ENCODE measurements at regions not wholly inside any gene's neighbourhood (a gene's known extent, or its start where the extent isn't known, plus 50 kb on each side); places are given as distances from the start of the nearest gene placed in this dataset.

GRCh38 chr6:168244961-168245551 is 74.5 kb downstream of the DACT2 start:
- TF ChIP-seq CTCF (IDR thresholded peaks at IDR 0.05) = no peak
- ATAC-seq (ENCODE audit: low FRiP score) = no peak

GRCh38 chr6:168243812-168244376 is 75.7 kb downstream of the DACT2 start:
- no peak for DNase-seq (ENCODE audit: low spot score)
- no peak for ATAC-seq (ENCODE audit: low FRiP score)
- no peak for TF ChIP-seq CTCF (IDR thresholded peaks at IDR 0.05)

More at GRCh38 chr6:168244961-168245551, 74.5 kb downstream of the DACT2 start:
- DNase-seq (ENCODE audit: low spot score) = no peak

- DNase-seq (ENCODE audit: low spot score) (no peak), ATAC-seq (ENCODE audit: low FRiP score) (no peak)
- TF ChIP-seq CTCF (IDR thresholded peaks at IDR 0.05) = no peak
Observed at GRCh38 chr6:168242940-168243225, 76.7 kb downstream of the DACT2 start.

GRCh38 chr6:168242111-168242939 is 77.3 kb downstream of the DACT2 start:
- ATAC-seq (ENCODE audit: low FRiP score) (no peak), DNase-seq (ENCODE audit: low spot score) (no peak)
- TF ChIP-seq CTCF (IDR thresholded peaks at IDR 0.05) = no peak

GRCh38 chr6:168240160-168240559 is 79.4 kb downstream of the DACT2 start:
- ATAC-seq (ENCODE audit: low FRiP score) (no peak), DNase-seq (ENCODE audit: low spot score) (no peak)
- no peak for TF ChIP-seq CTCF (IDR thresholded peaks at IDR 0.05)

- TF ChIP-seq CTCF (IDR thresholded peaks at IDR 0.05) = no peak
- ATAC-seq (ENCODE audit: low FRiP score) = peak; percentile 78
- no peak for DNase-seq (ENCODE audit: low spot score)
Observed at GRCh38 chr6:168239044-168239773, 80.4 kb downstream of the DACT2 start.

Measured in omental fat pad (tissue), 3 donors.